ENCODE measurements at regions not wholly inside any gene's neighbourhood (a gene's known extent, or its start where the extent isn't known, plus 50 kb on each side); places are given as distances from the start of the nearest gene placed in this dataset.

DNA sequence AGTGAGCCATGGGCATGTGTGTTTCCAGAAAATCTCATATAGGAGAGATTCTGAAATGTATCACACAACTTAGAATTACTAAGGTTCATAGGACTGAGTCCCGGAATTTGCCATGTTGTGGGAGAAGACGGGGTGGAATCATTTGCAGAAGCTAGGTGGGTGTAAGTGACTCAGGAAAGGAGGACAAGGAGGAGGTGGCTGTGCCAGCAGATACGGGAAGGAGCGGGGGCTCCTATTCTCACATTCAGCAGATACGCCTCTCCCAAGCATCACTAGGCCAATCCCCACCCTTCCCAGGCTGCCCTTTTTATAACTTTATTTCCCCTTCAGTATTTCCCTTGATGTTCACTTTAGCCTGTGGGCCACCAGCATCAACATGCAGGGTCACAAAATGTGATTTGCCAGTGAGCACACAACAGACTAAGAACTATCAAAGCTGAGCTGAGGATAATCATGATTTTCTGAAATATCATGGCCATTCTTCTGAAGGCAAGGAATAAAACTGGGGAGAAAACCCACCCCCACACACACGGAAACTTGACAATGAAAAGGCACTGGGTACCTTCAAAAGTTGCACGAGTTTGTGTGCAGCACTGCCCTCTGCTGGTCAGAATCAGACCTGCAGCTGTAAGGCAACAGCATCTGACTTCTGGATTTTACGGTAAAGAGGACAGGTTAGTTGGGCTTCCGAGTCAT, 133.2 kb downstream of the MTX3 start:
- no peak for TF ChIP-seq GATA2 (IDR thresholded peaks at IDR 0.05; ENCODE audit: low read depth, low read length)
- TF ChIP-seq GATA3 (IDR thresholded peaks at IDR 0.05; ENCODE audit: low read depth, low read length) = no peak

Data from SH-SY5Y (cell line).